Panc1 (cell line): ENCODE measurements at regions not wholly inside any gene's neighbourhood (a gene's known extent, or its start where the extent isn't known, plus 50 kb on each side); places are given as distances from the start of the nearest gene placed in this dataset.

Experiments
- CTCF ChIP-seq: fragments of 450-650 bp; IDR thresholded peaks from 2 replicates; pipeline ENCODE4 v1.5.1; 2017; ENCODE audit warnings: mild to moderate bottlenecking
- REST ChIP-seq, 2 experiments: IDR thresholded peaks; 2 replicates each; pipeline ENCODE4 v1.6.1; 2011 to 2012; ENCODE audit warnings: low read depth in 2 of 2, control low read depth in 1 of 2, low read length in 1 of 2, mild to moderate bottlenecking in 1 of 2, moderate library complexity in 1 of 2; ENCODE audit not compliant: insufficient read depth in 1 of 2

DNA sequence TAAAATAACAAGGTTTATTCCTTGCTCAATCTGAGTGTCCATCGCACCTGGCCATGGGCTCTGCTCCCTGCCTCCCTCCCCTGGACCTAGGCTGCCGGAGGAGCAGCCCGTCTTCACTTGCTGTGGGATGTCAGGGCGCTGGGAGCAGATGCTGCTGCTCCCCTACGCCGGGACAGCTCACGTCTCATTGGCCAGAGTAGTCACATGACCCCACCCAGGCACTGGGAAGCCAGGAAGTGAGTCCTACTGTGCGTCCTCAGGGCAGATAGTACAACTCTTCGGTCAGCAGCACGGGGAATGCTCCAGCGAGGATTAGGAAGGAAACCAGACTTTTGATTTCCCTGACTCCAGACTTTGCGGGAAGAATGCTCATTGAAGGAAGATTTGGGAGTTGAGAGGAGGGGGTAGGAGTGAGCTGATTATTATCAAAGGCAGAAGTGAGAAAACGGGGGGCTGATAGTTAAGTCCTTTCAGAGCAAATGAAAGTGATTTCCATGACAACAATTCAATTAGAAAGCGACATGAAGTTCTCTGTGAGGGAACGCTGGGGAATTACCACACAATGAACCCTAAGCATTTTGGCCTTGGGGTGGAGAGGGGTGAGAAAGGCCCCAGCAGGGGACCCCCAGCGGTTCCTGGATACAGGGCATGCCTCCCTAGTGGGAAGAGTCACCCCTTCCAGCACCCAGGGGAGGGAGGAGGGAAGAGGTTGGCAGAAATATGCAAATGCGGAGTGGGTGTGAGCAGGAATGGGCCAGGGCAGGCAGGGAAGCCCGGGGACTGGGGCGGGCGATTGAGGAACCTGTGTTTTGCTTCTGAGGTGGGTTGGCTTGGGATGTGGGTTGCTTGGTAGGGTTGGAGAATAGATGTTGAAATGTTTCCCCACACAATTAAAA is 215.5 kb downstream of the AACS start:
- TF ChIP-seq REST (IDR thresholded peaks at IDR 0.05; ENCODE audit: insufficient read depth in 1 of 2, low read depth in 2 of 2, low read length in 1 of 2) (no peak), CTCF (no peak)
